ENCODE measurements at regions not wholly inside any gene's neighbourhood (a gene's known extent, or its start where the extent isn't known, plus 50 kb on each side); places are given as distances from the start of the nearest gene placed in this dataset.

- TF ChIP-seq EP300 (IDR thresholded peaks at IDR 0.05), result no peak
- TF ChIP-seq POLR2A (IDR thresholded peaks at IDR 0.05), result no peak
- TF ChIP-seq, protein P1, sequence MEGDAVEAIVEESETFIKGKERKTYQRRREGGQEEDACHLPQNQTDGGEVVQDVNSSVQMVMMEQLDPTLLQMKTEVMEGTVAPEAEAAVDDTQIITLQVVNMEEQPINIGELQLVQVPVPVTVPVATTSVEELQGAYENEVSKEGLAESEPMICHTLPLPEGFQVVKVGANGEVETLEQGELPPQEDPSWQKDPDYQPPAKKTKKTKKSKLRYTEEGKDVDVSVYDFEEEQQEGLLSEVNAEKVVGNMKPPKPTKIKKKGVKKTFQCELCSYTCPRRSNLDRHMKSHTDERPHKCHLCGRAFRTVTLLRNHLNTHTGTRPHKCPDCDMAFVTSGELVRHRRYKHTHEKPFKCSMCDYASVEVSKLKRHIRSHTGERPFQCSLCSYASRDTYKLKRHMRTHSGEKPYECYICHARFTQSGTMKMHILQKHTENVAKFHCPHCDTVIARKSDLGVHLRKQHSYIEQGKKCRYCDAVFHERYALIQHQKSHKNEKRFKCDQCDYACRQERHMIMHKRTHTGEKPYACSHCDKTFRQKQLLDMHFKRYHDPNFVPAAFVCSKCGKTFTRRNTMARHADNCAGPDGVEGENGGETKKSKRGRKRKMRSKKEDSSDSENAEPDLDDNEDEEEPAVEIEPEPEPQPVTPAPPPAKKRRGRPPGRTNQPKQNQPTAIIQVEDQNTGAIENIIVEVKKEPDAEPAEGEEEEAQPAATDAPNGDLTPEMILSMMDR (IDR thresholded peaks at IDR 0.05), result no peak
- Histone ChIP-seq H3K27me3 (peaks cover 0 to under 1% of the 10 kb centered on the region in 2 donors), H3K4me3 (no peak overlapping the region), H3K4me1 (no peaks in the 10 kb centered on the region), H3K36me3 (no peaks in the 10 kb centered on the region), H3K9me3 (peaks cover 0 to 19% (median 0%) of the 10 kb centered on the region in 4 donors), H3K27ac (no peak overlapping the region)
- no peak for DNase-seq (ENCODE audit: low spot score in 2 of 2)
- 84 to 90% methylated on average over 5 to 8 of the region's 9 CpGs for WGBS, 2 donors
Measured at GRCh38 chr10:131658476-131659110, 242.2 kb upstream of the PPP2R2D start.

GRCh38 chr10:131660427-131660826 is 240.4 kb upstream of the PPP2R2D start:
- Histone ChIP-seq H3K27ac (no peak overlapping the region), H3K4me1 (no peaks in the 10 kb centered on the region), H3K4me3 (no peak overlapping the region), H3K27me3 (no peaks in the 10 kb centered on the region), H3K36me3 (no peaks in the 10 kb centered on the region), H3K9me3 (peaks cover 0 to 19% (median 0%) of the 10 kb centered on the region in 4 donors)
- 89 to 91% methylated on average over 9 of the region's 9 CpGs for WGBS, 2 donors
- TF ChIP-seq EP300 (IDR thresholded peaks at IDR 0.05), result no peak
- no peak for TF ChIP-seq POLR2A (IDR thresholded peaks at IDR 0.05)
- no peak for DNase-seq (ENCODE audit: low spot score in 2 of 2)

- H3K4me1 ChIP-seq, result no peaks in the 10 kb centered on the region
- H3K4me3 ChIP-seq, result no peak overlapping the region
- no peaks in the 10 kb centered on the region for H3K27me3 ChIP-seq
- H3K27ac ChIP-seq, result no peak overlapping the region
- H3K9me3 ChIP-seq, result peaks cover 0 to 19% (median 0%) of the 10 kb centered on the region in 4 donors
- DNase-seq (ENCODE audit: low spot score in 2 of 2), result no peak
- TF ChIP-seq, protein P1 (IDR thresholded peaks at IDR 0.05), result no peak
- no peak for TF ChIP-seq POLR2A (IDR thresholded peaks at IDR 0.05)
- TF ChIP-seq EP300 (IDR thresholded peaks at IDR 0.05), result no peak
- 85 to 87% methylated on average over 10 of the region's 10 CpGs for WGBS, 2 donors
- H3K36me3 ChIP-seq, result no peaks in the 10 kb centered on the region
Measured at GRCh38 chr10:131662851-131663250, 238.0 kb upstream of the PPP2R2D start.

DNA sequence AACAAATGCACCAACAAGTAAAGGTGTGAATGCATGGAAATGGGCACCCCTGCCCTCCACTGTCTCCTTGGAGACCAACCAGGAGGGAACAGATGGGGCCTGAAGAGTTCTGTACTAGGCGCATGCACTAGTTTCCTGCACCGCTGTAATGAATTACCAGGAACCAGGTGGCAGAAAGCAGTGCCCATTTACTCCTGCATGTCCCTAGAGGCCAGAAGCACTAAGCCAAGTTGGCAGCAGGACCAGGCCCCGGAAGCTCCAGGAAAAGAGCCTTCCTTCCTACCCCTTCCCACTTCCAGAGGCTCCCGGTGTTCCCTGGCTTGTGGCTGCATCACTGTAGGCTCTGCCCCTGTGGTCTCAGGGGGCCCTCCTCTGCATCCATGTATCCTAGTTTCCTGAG is 237.5 kb upstream of the PPP2R2D start:
- WGBS, 2 donors, result 75 to 83% methylated on average over 3 to 4 of the region's 4 CpGs
- no peak overlapping the region for H3K4me3 ChIP-seq
- no peaks in the 10 kb centered on the region for H3K4me1 ChIP-seq
- H3K9me3 ChIP-seq, result peaks cover 0 to 19% (median 0%) of the 10 kb centered on the region in 4 donors
- no peak overlapping the region for H3K27ac ChIP-seq
- no peak for TF ChIP-seq EP300 (IDR thresholded peaks at IDR 0.05)
- TF ChIP-seq, protein P1 (IDR thresholded peaks at IDR 0.05), result no peak
- no peaks in the 10 kb centered on the region for H3K36me3 ChIP-seq
- no peaks in the 10 kb centered on the region for H3K27me3 ChIP-seq
- DNase-seq (ENCODE audit: low spot score in 2 of 2), result no peak

GRCh38 chr10:131666091-131666490 is 234.7 kb upstream of the PPP2R2D start:
- DNase-seq (ENCODE audit: low spot score in 2 of 2), result no peak
- no peak overlapping the region for H3K27ac ChIP-seq
- peaks cover 0 to 10% (median 0%) of the 10 kb centered on the region in 4 donors for H3K9me3 ChIP-seq
- 87 to 88% methylated on average over 3 of the region's 3 CpGs for WGBS, 2 donors
- TF ChIP-seq EP300 (IDR thresholded peaks at IDR 0.05), result no peak
- TF ChIP-seq, protein P1 (IDR thresholded peaks at IDR 0.05), result no peak
- TF ChIP-seq POLR2A (IDR thresholded peaks at IDR 0.05), result no peak
- no peaks in the 10 kb centered on the region for H3K4me1 ChIP-seq
- no peaks in the 10 kb centered on the region for H3K27me3 ChIP-seq
- H3K36me3 ChIP-seq, result no peaks in the 10 kb centered on the region
- H3K4me3 ChIP-seq, result no peak overlapping the region
